ENCODE measurements at regions not wholly inside any gene's neighbourhood (a gene's known extent, or its start where the extent isn't known, plus 50 kb on each side); places are given as distances from the start of the nearest gene placed in this dataset.

DNA sequence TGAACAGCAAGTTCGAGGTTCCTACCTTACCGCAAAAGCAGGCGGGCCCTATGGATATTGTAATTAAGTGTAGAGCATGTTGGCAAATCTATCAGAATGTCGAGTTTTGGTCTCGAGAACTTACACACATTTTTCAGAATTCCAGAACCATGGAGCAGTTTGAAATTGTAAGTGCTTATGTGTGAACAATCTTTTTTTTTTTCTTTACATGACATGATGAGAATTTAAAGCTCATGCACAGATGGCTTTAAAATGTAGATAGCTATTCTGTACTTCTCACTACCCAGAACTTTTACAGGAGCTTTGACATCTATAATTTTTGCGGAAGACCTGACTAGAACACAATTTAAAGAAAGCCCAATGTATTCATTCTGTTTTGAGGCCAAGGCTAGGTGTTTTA is 117.8 kb upstream of the RSPO3 start:
- TF ChIP-seq, protein P1, sequence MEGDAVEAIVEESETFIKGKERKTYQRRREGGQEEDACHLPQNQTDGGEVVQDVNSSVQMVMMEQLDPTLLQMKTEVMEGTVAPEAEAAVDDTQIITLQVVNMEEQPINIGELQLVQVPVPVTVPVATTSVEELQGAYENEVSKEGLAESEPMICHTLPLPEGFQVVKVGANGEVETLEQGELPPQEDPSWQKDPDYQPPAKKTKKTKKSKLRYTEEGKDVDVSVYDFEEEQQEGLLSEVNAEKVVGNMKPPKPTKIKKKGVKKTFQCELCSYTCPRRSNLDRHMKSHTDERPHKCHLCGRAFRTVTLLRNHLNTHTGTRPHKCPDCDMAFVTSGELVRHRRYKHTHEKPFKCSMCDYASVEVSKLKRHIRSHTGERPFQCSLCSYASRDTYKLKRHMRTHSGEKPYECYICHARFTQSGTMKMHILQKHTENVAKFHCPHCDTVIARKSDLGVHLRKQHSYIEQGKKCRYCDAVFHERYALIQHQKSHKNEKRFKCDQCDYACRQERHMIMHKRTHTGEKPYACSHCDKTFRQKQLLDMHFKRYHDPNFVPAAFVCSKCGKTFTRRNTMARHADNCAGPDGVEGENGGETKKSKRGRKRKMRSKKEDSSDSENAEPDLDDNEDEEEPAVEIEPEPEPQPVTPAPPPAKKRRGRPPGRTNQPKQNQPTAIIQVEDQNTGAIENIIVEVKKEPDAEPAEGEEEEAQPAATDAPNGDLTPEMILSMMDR (IDR thresholded peaks at IDR 0.05) = no peak
- TF ChIP-seq POLR2AphosphoS5 (IDR thresholded peaks at IDR 0.05) = no peak
